DOHH2 (cell line): ENCODE measurements at regions not wholly inside any gene's neighbourhood (a gene's known extent, or its start where the extent isn't known, plus 50 kb on each side); places are given as distances from the start of the nearest gene placed in this dataset.

Experiments used
- EZH2phosphoT487 ChIP-seq: fragments of 200-600 bp; sonication (generic); IDR thresholded peaks from 2 replicates; pipeline ENCODE4 v1.6.1; 2017; ENCODE audit warnings: borderline replicate concordance, mild to moderate bottlenecking, antibody characterized with exemption, low read length, moderate library complexity, mixed read lengths
- TF ChIP-seq, protein P1 (sequence below): fragments of 200-600 bp; sonication (generic); IDR thresholded peaks from one replicate; pipeline ENCODE4 v1.5.1; 2014; ENCODE audit warnings: antibody characterized with exemption, mild to moderate bottlenecking, low read depth, low read length; ENCODE audit not compliant: poor library complexity, severe bottlenecking

DNA sequence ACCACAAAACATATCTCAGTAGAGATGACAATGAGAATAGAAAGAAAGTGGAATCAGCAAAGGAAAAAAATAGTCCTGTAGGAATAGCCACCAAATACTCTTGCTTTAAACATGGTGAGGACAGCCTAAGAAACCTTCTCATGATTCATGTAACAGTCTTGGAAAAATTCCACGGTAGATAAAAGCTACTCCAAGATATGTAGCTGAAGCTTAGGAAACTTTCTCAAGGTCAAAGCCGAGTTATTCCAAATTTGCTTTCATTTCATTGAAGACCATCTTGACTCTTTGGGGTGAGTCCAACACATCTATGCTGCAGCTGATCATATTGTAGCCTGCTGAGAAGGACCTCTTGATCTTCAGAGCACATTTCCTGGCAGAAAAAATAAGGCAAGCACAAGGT is 157.6 kb downstream of the PAH start:
- TF ChIP-seq, protein P1, sequence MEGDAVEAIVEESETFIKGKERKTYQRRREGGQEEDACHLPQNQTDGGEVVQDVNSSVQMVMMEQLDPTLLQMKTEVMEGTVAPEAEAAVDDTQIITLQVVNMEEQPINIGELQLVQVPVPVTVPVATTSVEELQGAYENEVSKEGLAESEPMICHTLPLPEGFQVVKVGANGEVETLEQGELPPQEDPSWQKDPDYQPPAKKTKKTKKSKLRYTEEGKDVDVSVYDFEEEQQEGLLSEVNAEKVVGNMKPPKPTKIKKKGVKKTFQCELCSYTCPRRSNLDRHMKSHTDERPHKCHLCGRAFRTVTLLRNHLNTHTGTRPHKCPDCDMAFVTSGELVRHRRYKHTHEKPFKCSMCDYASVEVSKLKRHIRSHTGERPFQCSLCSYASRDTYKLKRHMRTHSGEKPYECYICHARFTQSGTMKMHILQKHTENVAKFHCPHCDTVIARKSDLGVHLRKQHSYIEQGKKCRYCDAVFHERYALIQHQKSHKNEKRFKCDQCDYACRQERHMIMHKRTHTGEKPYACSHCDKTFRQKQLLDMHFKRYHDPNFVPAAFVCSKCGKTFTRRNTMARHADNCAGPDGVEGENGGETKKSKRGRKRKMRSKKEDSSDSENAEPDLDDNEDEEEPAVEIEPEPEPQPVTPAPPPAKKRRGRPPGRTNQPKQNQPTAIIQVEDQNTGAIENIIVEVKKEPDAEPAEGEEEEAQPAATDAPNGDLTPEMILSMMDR: no peak
- no peak for TF ChIP-seq EZH2phosphoT487
